ENCODE measurements at regions not wholly inside any gene's neighbourhood (a gene's known extent, or its start where the extent isn't known, plus 50 kb on each side); places are given as distances from the start of the nearest gene placed in this dataset.

- H3K9me3 ChIP-seq (ENCODE audit: control insufficient read depth, insufficient read depth, low read depth, low read length) = no peaks in the 10 kb centered on the region
- no peak for DNase-seq (ENCODE audit: low read depth in 2 of 2)
- peak overlapping the region; percentile 46 to 93 (median 70) for H3K4me3 ChIP-seq (replicated peaks in 1 of 4; ENCODE audit: control extremely low read depth in 1 of 4, insufficient read depth in 1 of 4, low read depth in 3 of 4, low read length in 4 of 4)
- no peaks in the 10 kb centered on the region for H3K36me3 ChIP-seq (ENCODE audit: control insufficient read depth, insufficient read depth, low read length)
- peaks cover 87% of the 10 kb centered on the region for H3K79me2 ChIP-seq (ENCODE audit: control insufficient read depth, insufficient read depth, low read length)
- peaks cover 39% of the 10 kb centered on the region for H3K4me1 ChIP-seq (ENCODE audit: control insufficient read depth, extremely low read depth, insufficient read depth, low read length)
- H3K9ac ChIP-seq (ENCODE audit: insufficient read depth, low read length) = peak overlapping the region; percentile 88
- TF ChIP-seq EZH2 (IDR thresholded peaks at IDR 0.05; ENCODE audit: low read length, missing control alignments) = no peak
- TF ChIP-seq, protein P1, sequence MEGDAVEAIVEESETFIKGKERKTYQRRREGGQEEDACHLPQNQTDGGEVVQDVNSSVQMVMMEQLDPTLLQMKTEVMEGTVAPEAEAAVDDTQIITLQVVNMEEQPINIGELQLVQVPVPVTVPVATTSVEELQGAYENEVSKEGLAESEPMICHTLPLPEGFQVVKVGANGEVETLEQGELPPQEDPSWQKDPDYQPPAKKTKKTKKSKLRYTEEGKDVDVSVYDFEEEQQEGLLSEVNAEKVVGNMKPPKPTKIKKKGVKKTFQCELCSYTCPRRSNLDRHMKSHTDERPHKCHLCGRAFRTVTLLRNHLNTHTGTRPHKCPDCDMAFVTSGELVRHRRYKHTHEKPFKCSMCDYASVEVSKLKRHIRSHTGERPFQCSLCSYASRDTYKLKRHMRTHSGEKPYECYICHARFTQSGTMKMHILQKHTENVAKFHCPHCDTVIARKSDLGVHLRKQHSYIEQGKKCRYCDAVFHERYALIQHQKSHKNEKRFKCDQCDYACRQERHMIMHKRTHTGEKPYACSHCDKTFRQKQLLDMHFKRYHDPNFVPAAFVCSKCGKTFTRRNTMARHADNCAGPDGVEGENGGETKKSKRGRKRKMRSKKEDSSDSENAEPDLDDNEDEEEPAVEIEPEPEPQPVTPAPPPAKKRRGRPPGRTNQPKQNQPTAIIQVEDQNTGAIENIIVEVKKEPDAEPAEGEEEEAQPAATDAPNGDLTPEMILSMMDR (conservative IDR thresholded peaks at IDR 0.05 in 1 of 2, IDR thresholded peaks at IDR 0.05 in 1 of 2; ENCODE audit: low read depth in 1 of 2, low read length in 2 of 2) = no peak
- no peaks in the 10 kb centered on the region for H3K27me3 ChIP-seq (ENCODE audit: control insufficient read depth, insufficient read depth, low read length)
- no peak overlapping the region for H2AFZ ChIP-seq (ENCODE audit: low read length)
- H4K20me1 ChIP-seq (ENCODE audit: control insufficient read depth, extremely low read depth, insufficient read depth, low read length) = no peaks in the 10 kb centered on the region
- peak overlapping the region; percentile 97 for H3K4me2 ChIP-seq (ENCODE audit: extremely low read depth, insufficient read depth, low read length)
- H3K27ac ChIP-seq (ENCODE audit: insufficient read depth, low read length) = peak overlapping the region; percentile 85
These were observed 231.2 kb downstream of the SEC14L1 start for GRCh38 chr17:77371888-77372443.

GRCh38 chr17:77372444-77373298 is 231.9 kb downstream of the SEC14L1 start:
- Histone ChIP-seq H3K9me3 (ENCODE audit: control insufficient read depth, insufficient read depth, low read depth, low read length) (no peaks in the 10 kb centered on the region), H3K36me3 (ENCODE audit: control insufficient read depth, insufficient read depth, low read length) (no peaks in the 10 kb centered on the region), H3K27ac (ENCODE audit: insufficient read depth, low read length) (peak overlapping the region; percentile 85), H3K4me1 (ENCODE audit: control insufficient read depth, extremely low read depth, insufficient read depth, low read length) (peaks cover 40% of the 10 kb centered on the region), H3K4me2 (ENCODE audit: extremely low read depth, insufficient read depth, low read length) (peak overlapping the region; percentile 97), H3K79me2 (ENCODE audit: control insufficient read depth, insufficient read depth, low read length) (peaks cover 90% of the 10 kb centered on the region), H3K9ac (ENCODE audit: insufficient read depth, low read length) (peak overlapping the region; percentile 88), H2AFZ (ENCODE audit: low read length) (no peak overlapping the region), H4K20me1 (ENCODE audit: control insufficient read depth, extremely low read depth, insufficient read depth, low read length) (no peaks in the 10 kb centered on the region), H3K4me3 (replicated peaks in 1 of 4; ENCODE audit: control extremely low read depth in 1 of 4, insufficient read depth in 1 of 4, low read depth in 3 of 4, low read length in 4 of 4) (peak overlapping the region; percentile 46 to 93 (median 70)), H3K27me3 (ENCODE audit: control insufficient read depth, insufficient read depth, low read length) (no peaks in the 10 kb centered on the region)
- TF ChIP-seq, protein P1 (conservative IDR thresholded peaks at IDR 0.05 in 1 of 2, IDR thresholded peaks at IDR 0.05 in 1 of 2; ENCODE audit: low read depth in 1 of 2, low read length in 2 of 2) = no peak
- no peak for TF ChIP-seq EZH2 (IDR thresholded peaks at IDR 0.05; ENCODE audit: low read length, missing control alignments)
- peak; percentile 80 to 94 for DNase-seq (ENCODE audit: low read depth in 2 of 2)

GRCh38 chr17:77373299-77374169 is 232.8 kb downstream of the SEC14L1 start:
- peak overlapping the region; percentile 91 for H3K27ac ChIP-seq (ENCODE audit: insufficient read depth, low read length)
- peak overlapping the region; percentile 88 for H3K9ac ChIP-seq (ENCODE audit: insufficient read depth, low read length)
- no peaks in the 10 kb centered on the region for H3K9me3 ChIP-seq (ENCODE audit: control insufficient read depth, insufficient read depth, low read depth, low read length)
- no peak for DNase-seq (ENCODE audit: low read depth in 2 of 2)
- H3K4me2 ChIP-seq (ENCODE audit: extremely low read depth, insufficient read depth, low read length) = peak overlapping the region; percentile 94
- no peaks in the 10 kb centered on the region for H3K27me3 ChIP-seq (ENCODE audit: control insufficient read depth, insufficient read depth, low read length)
- TF ChIP-seq, protein P1 (conservative IDR thresholded peaks at IDR 0.05 in 1 of 2, IDR thresholded peaks at IDR 0.05 in 1 of 2; ENCODE audit: low read depth in 1 of 2, low read length in 2 of 2) = no peak
- TF ChIP-seq EZH2 (IDR thresholded peaks at IDR 0.05; ENCODE audit: low read length, missing control alignments) = no peak
- H3K79me2 ChIP-seq (ENCODE audit: control insufficient read depth, insufficient read depth, low read length) = peaks cover 95% of the 10 kb centered on the region
- H3K4me3 ChIP-seq (replicated peaks in 1 of 4; ENCODE audit: control extremely low read depth in 1 of 4, insufficient read depth in 1 of 4, low read depth in 3 of 4, low read length in 4 of 4) = peak overlapping the region; percentile 66 to 94 (median 92)
- H4K20me1 ChIP-seq (ENCODE audit: control insufficient read depth, extremely low read depth, insufficient read depth, low read length) = no peaks in the 10 kb centered on the region
- no peaks in the 10 kb centered on the region for H3K36me3 ChIP-seq (ENCODE audit: control insufficient read depth, insufficient read depth, low read length)
- no peak overlapping the region for H2AFZ ChIP-seq (ENCODE audit: low read length)
- peaks cover 44% of the 10 kb centered on the region for H3K4me1 ChIP-seq (ENCODE audit: control insufficient read depth, extremely low read depth, insufficient read depth, low read length)
